ENCODE measurements at regions not wholly inside any gene's neighbourhood (a gene's known extent, or its start where the extent isn't known, plus 50 kb on each side); places are given as distances from the start of the nearest gene placed in this dataset.

- DNase-seq (ENCODE audit: low read depth in 1 of 2, low spot score in 1 of 2): no peak
Measured at GRCh38 chr10:69684020-69684980, 54.3 kb downstream of the FAM241B start.

- no peak for DNase-seq (ENCODE audit: low read depth in 1 of 2, low spot score in 1 of 2)
Measured at GRCh38 chr10:69684981-69685353, 54.9 kb downstream of the FAM241B start.

- DNase-seq (ENCODE audit: low read depth in 1 of 2, low spot score in 1 of 2): no peak
Measured at GRCh38 chr10:69685426-69685801, 55.4 kb downstream of the FAM241B start.

- DNase-seq (ENCODE audit: low read depth in 1 of 2, low spot score in 1 of 2): no peak
Measured at GRCh38 chr10:69685802-69686585, 55.9 kb downstream of the FAM241B start.

GRCh38 chr10:69686866-69687265 lies 56.8 kb downstream of the FAM241B start:
- no peak for DNase-seq (ENCODE audit: low read depth in 1 of 2, low spot score in 1 of 2)

- DNase-seq (ENCODE audit: low read depth in 1 of 2, low spot score in 1 of 2): no peak
Measured at GRCh38 chr10:69687426-69687825, 57.4 kb downstream of the FAM241B start.

GRCh38 chr10:69692267-69692666 lies 62.2 kb downstream of the FAM241B start:
- no peak for DNase-seq (ENCODE audit: low read depth in 1 of 2, low spot score in 1 of 2)

GRCh38 chr10:69692891-69693290 lies 62.8 kb downstream of the FAM241B start:
- DNase-seq (ENCODE audit: low read depth in 1 of 2, low spot score in 1 of 2): no peak

GRCh38 chr10:69693886-69694285 lies 63.8 kb downstream of the FAM241B start:
- no peak for DNase-seq (ENCODE audit: low read depth in 1 of 2, low spot score in 1 of 2)

GRCh38 chr10:69696073-69696731 lies 66.2 kb downstream of the FAM241B start:
- DNase-seq (ENCODE audit: low read depth in 1 of 2, low spot score in 1 of 2): no peak

GRCh38 chr10:69697006-69697405 lies 67.0 kb downstream of the FAM241B start:
- DNase-seq (ENCODE audit: low read depth in 1 of 2, low spot score in 1 of 2): no peak

GRCh38 chr10:69703256-69703655 lies 73.2 kb downstream of the FAM241B start:
- no peak for DNase-seq (ENCODE audit: low read depth in 1 of 2, low spot score in 1 of 2)

- no peak for DNase-seq (ENCODE audit: low read depth in 1 of 2, low spot score in 1 of 2)
Measured at GRCh38 chr10:69703766-69704630, 74.0 kb downstream of the FAM241B start.

- no peak for DNase-seq (ENCODE audit: low read depth in 1 of 2, low spot score in 1 of 2)
Measured at GRCh38 chr10:69709366-69709941, 79.4 kb downstream of the FAM241B start.

GRCh38 chr10:69710008-69710888 lies 80.2 kb downstream of the FAM241B start:
- no peak for DNase-seq (ENCODE audit: low read depth in 1 of 2, low spot score in 1 of 2)

- DNase-seq (ENCODE audit: low read depth in 1 of 2, low spot score in 1 of 2): no peak
Measured at GRCh38 chr10:69712342-69712741, 82.3 kb downstream of the FAM241B start.

GRCh38 chr10:69714572-69714971 lies 84.5 kb downstream of the FAM241B start:
- no peak for DNase-seq (ENCODE audit: low read depth in 1 of 2, low spot score in 1 of 2)

GRCh38 chr10:69715156-69715898 lies 85.3 kb downstream of the FAM241B start:
- DNase-seq (ENCODE audit: low read depth in 1 of 2, low spot score in 1 of 2): no peak

All from activated T-helper 1 cell treated with anti-CD3 and anti-CD28 coated beads, Interleukin-2, amount 50 U/mL, for 16 hours (primary cell).